Fibroblast of villous mesenchyme (primary cell): ENCODE measurements at regions not wholly inside any gene's neighbourhood (a gene's known extent, or its start where the extent isn't known, plus 50 kb on each side); places are given as distances from the start of the nearest gene placed in this dataset.

ENCODE experiments used
- DNase-seq: peaks from one replicate; pipeline ENCODE4 v3.0.0-alpha.2; 2010; ENCODE audit warnings: low read depth
- H3K4me3 ChIP-seq: 2 replicates; pipeline ENCODE4 v1.5.1; 2011; ENCODE audit warnings: low read depth, mild to moderate bottlenecking, low read length
- CTCF ChIP-seq: IDR thresholded peaks from 2 replicates; pipeline ENCODE4 v1.5.1; 2012; ENCODE audit warnings: low read depth, mild to moderate bottlenecking, low read length; ENCODE audit not compliant: insufficient read depth

- H3K4me3 ChIP-seq: no peak overlapping the region
- peak; percentile 80 for DNase-seq
- no peak for TF ChIP-seq CTCF
These were observed 78.2 kb upstream of the STEAP1B start for GRCh38 chr7:22578007-22578733.

- H3K4me3 ChIP-seq: no peak overlapping the region
- no peak for TF ChIP-seq CTCF
- peak; percentile 100 for DNase-seq
These were observed 77.5 kb upstream of the STEAP1B start for GRCh38 chr7:22577470-22578001.

GRCh38 chr7:22576612-22577469 is 76.9 kb upstream of the STEAP1B start:
- no peak for TF ChIP-seq CTCF
- DNase-seq: no peak

GRCh38 chr7:22574754-22575520 is 74.9 kb upstream of the STEAP1B start:
- peak; percentile 31 for DNase-seq

More at GRCh38 chr7:22576612-22577469, 76.9 kb upstream of the STEAP1B start:
- no peak overlapping the region for H3K4me3 ChIP-seq

GRCh38 chr7:22572937-22573336 is 72.9 kb upstream of the STEAP1B start:
- TF ChIP-seq CTCF: no peak
- DNase-seq: peak; percentile 73
- no peak overlapping the region for H3K4me3 ChIP-seq

More at GRCh38 chr7:22574754-22575520, 74.9 kb upstream of the STEAP1B start:
- H3K4me3 ChIP-seq: no peak overlapping the region
- no peak for TF ChIP-seq CTCF

- no peak overlapping the region for H3K4me3 ChIP-seq
- TF ChIP-seq CTCF: no peak
- DNase-seq: no peak
These were observed 72.3 kb upstream of the STEAP1B start for GRCh38 chr7:22572292-22572691.
